Aorta (tissue), 5 donors: ENCODE measurements at regions not wholly inside any gene's neighbourhood (a gene's known extent, or its start where the extent isn't known, plus 50 kb on each side); places are given as distances from the start of the nearest gene placed in this dataset.
A peak's percentile ranks its signal among the peaks of the same experiment; 100 is the strongest.
"Not testable (repeated sequence)": the region's sequence is repeated elsewhere in the genome, so short reads cannot be mapped to it uniquely, and the experiment has no call there.

ENCODE experiments used
- ATAC-seq: fragments of 200-7000 bp; cut with Tn5 transposase; one replicate; pipeline ENCODE4 v1.9.1; 2022; ENCODE audit warnings: moderate library complexity; ENCODE audit not compliant: low FRiP score
- DNase-seq, 2 donors: peaks; one replicate each; pipeline ENCODE4 v3.0.0-alpha.2; 2020
- H3K27ac ChIP-seq, 2 donors: one replicate each; pipeline ENCODE4 v1.5.1; 2013; ENCODE audit warnings: low read length in 2 of 2, mild to moderate bottlenecking in 2 of 2, moderate library complexity in 2 of 2, control low read depth in 1 of 2, inconsistent platforms in 1 of 2, low read depth in 1 of 2
- H3K27me3 ChIP-seq, 2 donors: one replicate each; pipeline ENCODE4 v1.6.1; 2013; ENCODE audit warnings: control low read depth in 1 of 2, low read length in 1 of 2, mild to moderate bottlenecking in 1 of 2, moderate library complexity in 1 of 2; ENCODE audit not compliant: insufficient read depth in 2 of 2, control insufficient read depth in 1 of 2
- H3K36me3 ChIP-seq, 2 donors: one replicate each; pipeline ENCODE4 v1.6.1; 2013; ENCODE audit warnings: control low read depth in 1 of 2, low read length in 1 of 2, mild to moderate bottlenecking in 1 of 2; ENCODE audit not compliant: insufficient read depth in 2 of 2, control insufficient read depth in 1 of 2
- H3K4me1 ChIP-seq, 2 donors: one replicate each; pipeline ENCODE4 v1.6.1; 2013; ENCODE audit warnings: low read length in 2 of 2, control low read depth in 1 of 2, mild to moderate bottlenecking in 1 of 2, moderate library complexity in 1 of 2; ENCODE audit not compliant: insufficient read depth in 2 of 2, control insufficient read depth in 1 of 2
- H3K4me3 ChIP-seq, 2 donors: one replicate each; pipeline ENCODE4 v1.5.1; 2013; ENCODE audit warnings: low read length in 2 of 2, control low read depth in 1 of 2, mild to moderate bottlenecking in 1 of 2
- H3K9me3 ChIP-seq: one replicate; pipeline ENCODE4 v1.6.1; 2013; ENCODE audit warnings: mild to moderate bottlenecking, low read length; ENCODE audit not compliant: control insufficient read depth
- WGBS, 2 donors: extraction: QIAGEN DNeasy Blood & Tissue Kit; methylation state at CpG; one replicate each; pipeline ENCODE4 v1.1.7; 2013; 5-methylcytosine and 5-hydroxymethylcytosine counted together
- intact Hi-C, 2 donors: fragments of 100-400 bp; cut with DNase I; formaldehyde crosslinking; loops; one replicate each; pipeline versions ENCODE4 v1.14.2 to v1.15.0; 2022
- donor health status: healthy with polysubstance abuse.
- donor health status: Bipolar disorder and iron deficiency.
- donor health status: DM: no; HTN: no; CAD: no.
- donor health status: DM: no; HTN: no; CAD: no.
- donor health status: DM: yes; HTN: yes; CAD: no.

GRCh38 chr14:76701981-76702380 is 59.3 kb upstream of the VASH1 start:
- intact Hi-C loops, result no loop called here
- no peaks in the 10 kb centered on the region for H3K9me3 ChIP-seq
- H3K36me3 ChIP-seq, result no peaks in the 10 kb centered on the region
- peaks cover 6 to 10% of the 10 kb centered on the region in 2 donors for H3K4me1 ChIP-seq
- DNase-seq (peak; percentile 91 to 93), ATAC-seq (peak; percentile 86)
- no peak overlapping the region for H3K27ac ChIP-seq
- H3K4me3 ChIP-seq, result no peak overlapping the region
- 2 to 6% methylated on average over 3 of the region's 3 CpGs for WGBS, 2 donors
- H3K27me3 ChIP-seq, result no peaks in the 10 kb centered on the region

DNA sequence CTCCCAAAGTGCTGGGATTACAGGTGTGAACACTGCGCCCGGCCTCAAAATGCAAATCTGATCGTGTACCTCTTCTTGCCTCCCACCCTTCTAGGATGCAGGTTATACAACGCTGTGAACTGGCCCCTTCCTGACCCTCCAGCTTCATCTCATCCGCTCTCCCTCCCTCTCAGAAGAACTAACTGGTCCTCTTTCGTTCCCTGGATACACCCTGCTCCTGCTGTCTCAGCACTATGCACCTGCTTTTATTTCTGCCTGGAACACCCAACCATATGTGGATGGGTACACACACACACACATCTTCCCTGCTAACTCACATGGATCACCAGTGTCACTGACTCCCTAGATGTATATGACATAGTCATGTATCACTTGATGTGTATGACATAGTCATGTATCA is 56.1 kb upstream of the VASH1 start:
- intact Hi-C loops, result no loop called here
- H3K9me3 ChIP-seq, result no peaks in the 10 kb centered on the region
- peaks cover 5 to 6% of the 10 kb centered on the region in 2 donors for H3K4me1 ChIP-seq
- no peak overlapping the region for H3K27ac ChIP-seq
- H3K27me3 ChIP-seq, result no peaks in the 10 kb centered on the region
- H3K36me3 ChIP-seq, result no peaks in the 10 kb centered on the region
- no peak for DNase-seq
- no peak for ATAC-seq
- no peak overlapping the region for H3K4me3 ChIP-seq
- WGBS, 2 donors, result 96% methylated on average over 6 of the region's 6 CpGs

GRCh38 chr14:76706207-76706606 is 55.1 kb upstream of the VASH1 start:
- H3K36me3 ChIP-seq, H3K27me3 ChIP-seq, H3K4me3 ChIP-seq, DNase-seq, H3K9me3 ChIP-seq, ATAC-seq, H3K4me1 ChIP-seq, H3K27ac ChIP-seq, intact Hi-C loops: not testable (repeated sequence)
- WGBS, 2 donors, result 88 to 92% methylated on average over 2 of the region's 2 CpGs

- 94 to 95% methylated on average over 28 to 29 of the region's 29 CpGs for WGBS, 2 donors
- intact Hi-C loops, result no loop called here
- Histone ChIP-seq H3K36me3 (no peaks in the 10 kb centered on the region), H3K4me3 (no peak overlapping the region), H3K27ac (no peak overlapping the region), H3K9me3 (no peaks in the 10 kb centered on the region), H3K27me3 (no peaks in the 10 kb centered on the region), H3K4me1 (peaks cover 0 to 4% of the 10 kb centered on the region in 2 donors)
- ATAC-seq (no peak), DNase-seq (no peak)
Observed at GRCh38 chr14:76706811-76707210, 54.5 kb upstream of the VASH1 start.

- 84 to 85% methylated on average over 6 of the region's 6 CpGs for WGBS, 2 donors
- no peaks in the 10 kb centered on the region for H3K9me3 ChIP-seq
- H3K4me3 ChIP-seq, result no peak overlapping the region
- no peaks in the 10 kb centered on the region for H3K36me3 ChIP-seq
- DNase-seq (no peak), ATAC-seq (no peak)
- H3K27ac ChIP-seq, result no peak overlapping the region
- H3K27me3 ChIP-seq, result no peaks in the 10 kb centered on the region
- no peaks in the 10 kb centered on the region for H3K4me1 ChIP-seq
- intact Hi-C loops, result no loop called here
Observed at GRCh38 chr14:76708028-76708427, 53.2 kb upstream of the VASH1 start.

- 73 to 76% methylated on average over 8 of the region's 8 CpGs for WGBS, 2 donors
- intact Hi-C loops, result no loop called here
Observed at GRCh38 chr14:76708771-76709170, 52.5 kb upstream of the VASH1 start.

DNA sequence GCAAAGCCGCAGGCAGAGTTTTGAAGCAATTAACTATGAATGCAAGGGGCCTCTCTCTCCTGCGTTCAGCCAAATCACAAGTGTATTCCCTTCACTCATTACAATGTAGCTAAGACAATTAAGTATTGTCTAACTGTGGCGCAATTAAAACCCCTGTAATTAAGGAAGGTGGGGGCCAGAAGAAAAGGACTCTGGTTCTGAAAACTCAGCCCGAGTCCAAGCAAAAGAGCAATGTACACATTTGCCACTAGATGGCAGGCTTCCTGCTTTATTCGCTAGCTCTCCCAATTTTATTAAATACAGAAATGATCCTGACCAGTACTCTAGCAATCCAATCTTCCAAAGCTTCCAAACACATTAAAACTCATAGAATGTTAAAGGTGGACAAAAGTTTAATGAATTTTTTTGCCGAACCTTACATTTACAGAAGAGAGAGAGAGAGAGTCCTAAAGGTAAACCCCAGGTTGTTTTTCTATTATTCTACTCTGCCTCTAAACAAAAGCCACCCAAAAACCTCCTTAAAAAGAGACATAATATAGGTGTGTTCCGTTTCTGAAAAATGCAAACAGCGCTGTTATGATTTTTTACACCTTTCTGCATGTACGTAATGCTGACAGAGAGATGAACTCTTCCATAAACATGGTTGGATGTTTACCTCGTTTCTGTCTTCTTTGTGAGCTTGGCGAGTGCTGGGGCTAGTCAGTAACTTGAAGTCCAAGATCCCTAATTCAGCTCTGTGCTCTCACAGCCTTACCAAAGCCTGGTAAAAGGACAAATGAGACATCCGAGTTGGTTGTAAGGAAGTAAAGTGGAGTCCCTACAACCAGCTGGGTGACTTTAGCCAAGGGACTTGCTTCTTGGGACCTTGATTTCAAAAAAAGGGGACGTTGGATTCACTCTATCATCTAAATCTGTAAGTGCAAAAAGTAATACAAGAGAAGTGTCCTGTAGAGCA is 50.9 kb upstream of the VASH1 start:
- WGBS, 2 donors, result 33 to 36% methylated on average over 13 of the region's 13 CpGs
- no peak for DNase-seq
- peak; percentile 77 for ATAC-seq
- H3K36me3 ChIP-seq, result no peaks in the 10 kb centered on the region
- intact Hi-C loops, result loop anchor here (1.0 to 2.0 kb wide), 2 partner anchors 74 to 75 kb away; no protein-coding TSS in a partner anchor
- H3K9me3 ChIP-seq, result no peaks in the 10 kb centered on the region
- no peaks in the 10 kb centered on the region for H3K27me3 ChIP-seq
- H3K27ac ChIP-seq, result no peak overlapping the region
- H3K4me3 ChIP-seq, result no peak overlapping the region
- H3K4me1 ChIP-seq, result no peaks in the 10 kb centered on the region

More at GRCh38 chr14:76708771-76709170, 52.5 kb upstream of the VASH1 start:
- Histone ChIP-seq H3K27ac (no peak overlapping the region), H3K4me3 (no peak overlapping the region), H3K4me1 (no peaks in the 10 kb centered on the region), H3K9me3 (no peaks in the 10 kb centered on the region), H3K36me3 (no peaks in the 10 kb centered on the region), H3K27me3 (no peaks in the 10 kb centered on the region)
- ATAC-seq (no peak), DNase-seq (no peak)
